PC-3 (cell line): ENCODE measurements at regions not wholly inside any gene's neighbourhood (a gene's known extent, or its start where the extent isn't known, plus 50 kb on each side); places are given as distances from the start of the nearest gene placed in this dataset.

ENCODE experiments used
- CTCF ChIP-seq: fragments of 300-600 bp; sonication (generic); conservative IDR thresholded peaks from 2 replicates; pipeline ENCODE4 v1.5.1; 2017; ENCODE audit warnings: antibody characterized with exemption, low read depth, mild to moderate bottlenecking, low read length
- EZH2 ChIP-seq: fragments of 300-600 bp; sonication (generic); IDR thresholded peaks from one replicate; pipeline ENCODE4 v1.6.1; 2017; ENCODE audit warnings: antibody characterized with exemption, mild to moderate bottlenecking, low read length; ENCODE audit not compliant: unreplicated experiment
- EZH2phosphoT487 ChIP-seq: fragments of 300-600 bp; sonication (generic); IDR thresholded peaks from 2 replicates; pipeline ENCODE4 v1.6.1; 2018; ENCODE audit warnings: mild to moderate bottlenecking, antibody characterized with exemption, low read length, borderline replicate concordance

GRCh38 chr21:41579692-41580091 is 71.7 kb upstream of the TMPRSS2 start:
- TF ChIP-seq CTCF = no peak
- TF ChIP-seq EZH2 = no peak
- TF ChIP-seq EZH2phosphoT487 = no peak
